GM12878 (cell line): ENCODE measurements at regions not wholly inside any gene's neighbourhood (a gene's known extent, or its start where the extent isn't known, plus 50 kb on each side); places are given as distances from the start of the nearest gene placed in this dataset.

ENCODE experiments used
- ATF7 ChIP-seq: fragments of 450-650 bp; IDR thresholded peaks from 2 replicates; pipeline ENCODE4 v1.6.1; 2016; ENCODE audit warnings: low read depth, mild to moderate bottlenecking
- CREB1 ChIP-seq: IDR thresholded peaks from 2 replicates; pipeline ENCODE4 v1.6.1; 2012; ENCODE audit warnings: low read depth, mild to moderate bottlenecking, inconsistent platforms
- EZH2 ChIP-seq: IDR thresholded peaks from 2 replicates; pipeline ENCODE4 v1.6.1; 2012; ENCODE audit warnings: low read depth, mild to moderate bottlenecking, control low read depth, inconsistent platforms, low read length, borderline replicate concordance; ENCODE audit not compliant: control insufficient read depth
- MEF2B ChIP-seq: fragments of 450-650 bp; IDR thresholded peaks from 2 replicates; pipeline ENCODE4 v1.6.1; 2018; ENCODE audit warnings: mild to moderate bottlenecking, moderate library complexity; ENCODE audit not compliant: partially characterized antibody, poor library complexity, severe bottlenecking
- PRDM15 ChIP-seq: fragments of 450-650 bp; formaldehyde crosslinking; IDR thresholded peaks from 2 replicates; pipeline ENCODE4 v1.4.0; 2020; ENCODE audit warnings: mild to moderate bottlenecking, moderate library complexity
- RAD51 ChIP-seq: fragments of 450-650 bp; IDR thresholded peaks from 2 replicates; pipeline ENCODE4 v1.6.1; 2016; ENCODE audit warnings: moderate library complexity, mild to moderate bottlenecking, inconsistent platforms
- RB1 ChIP-seq: fragments of 450-650 bp; formaldehyde crosslinking; IDR thresholded peaks from 2 replicates; pipeline ENCODE4 v1.6.1; 2017; ENCODE audit warnings: mild to moderate bottlenecking, borderline replicate concordance
- RELA ChIP-seq: fragments of 450-650 bp; IDR thresholded peaks from 2 replicates; pipeline ENCODE4 v1.8.0; 2014; ENCODE audit warnings: borderline replicate concordance; ENCODE audit not compliant: partially characterized antibody
- SUPT20H ChIP-seq: IDR thresholded peaks from 2 replicates; pipeline ENCODE4 v1.6.1; 2011; ENCODE audit warnings: low read depth, mild to moderate bottlenecking, low read length, moderate library complexity, borderline replicate concordance; ENCODE audit not compliant: control insufficient read depth
- ZNF384 ChIP-seq: IDR thresholded peaks from 2 replicates; pipeline ENCODE4 v1.6.1; 2012; ENCODE audit warnings: low read depth, mild to moderate bottlenecking, low read length, improper control_type of control experiment, borderline replicate concordance
- TF ChIP-seq, protein P1 (sequence below): fragments of 450-650 bp; formaldehyde crosslinking; IDR thresholded peaks from 2 replicates; pipeline ENCODE4 v1.4.0; 2022; ENCODE audit warnings: mild to moderate bottlenecking, moderate library complexity

GRCh38 chr7:49294611-49295010 is 370.3 kb downstream of the CDC14C start (continued):
- TF ChIP-seq PRDM15 (CRISPR knock-in tag): no peak
- TF ChIP-seq RAD51: no peak
- TF ChIP-seq MEF2B: no peak
- no peak for TF ChIP-seq RB1
- TF ChIP-seq SUPT20H: no peak
- no peak for TF ChIP-seq ATF7
- TF ChIP-seq CREB1: no peak
- TF ChIP-seq, protein P1, sequence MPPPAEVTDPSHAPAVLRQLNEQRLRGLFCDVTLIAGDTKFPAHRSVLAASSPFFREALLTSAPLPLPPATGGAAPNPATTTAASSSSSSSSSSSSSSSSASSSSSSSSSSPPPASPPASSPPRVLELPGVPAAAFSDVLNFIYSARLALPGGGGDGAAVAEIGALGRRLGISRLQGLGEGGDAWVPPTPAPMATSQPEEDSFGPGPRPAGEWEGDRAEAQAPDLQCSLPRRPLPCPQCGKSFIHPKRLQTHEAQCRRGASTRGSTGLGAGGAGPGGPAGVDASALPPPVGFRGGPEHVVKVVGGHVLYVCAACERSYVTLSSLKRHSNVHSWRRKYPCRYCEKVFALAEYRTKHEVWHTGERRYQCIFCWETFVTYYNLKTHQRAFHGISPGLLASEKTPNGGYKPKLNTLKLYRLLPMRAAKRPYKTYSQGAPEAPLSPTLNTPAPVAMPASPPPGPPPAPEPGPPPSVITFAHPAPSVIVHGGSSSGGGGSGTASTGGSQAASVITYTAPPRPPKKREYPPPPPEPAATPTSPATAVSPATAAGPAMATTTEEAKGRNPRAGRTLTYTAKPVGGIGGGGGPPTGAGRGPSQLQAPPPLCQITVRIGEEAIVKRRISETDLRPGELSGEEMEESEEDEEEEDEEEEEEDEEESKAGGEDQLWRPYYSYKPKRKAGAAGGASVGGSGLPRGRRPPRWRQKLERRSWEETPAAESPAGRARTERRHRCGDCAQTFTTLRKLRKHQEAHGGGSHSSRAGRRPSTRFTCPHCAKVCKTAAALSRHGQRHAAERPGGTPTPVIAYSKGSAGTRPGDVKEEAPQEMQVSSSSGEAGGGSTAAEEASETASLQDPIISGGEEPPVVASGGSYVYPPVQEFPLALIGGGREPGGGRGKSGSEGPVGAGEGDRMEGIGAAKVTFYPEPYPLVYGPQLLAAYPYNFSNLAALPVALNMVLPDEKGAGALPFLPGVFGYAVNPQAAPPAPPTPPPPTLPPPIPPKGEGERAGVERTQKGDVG (CRISPR knock-in tag): no peak
- TF ChIP-seq RELA: no peak
- no peak for TF ChIP-seq ZNF384
- TF ChIP-seq EZH2: no peak
- TF ChIP-seq, all 136 proteins: peak for 0
